ENCODE measurements at regions not wholly inside any gene's neighbourhood (a gene's known extent, or its start where the extent isn't known, plus 50 kb on each side); places are given as distances from the start of the nearest gene placed in this dataset.

GRCh38 chr9:29882767-29883166 lies 2309.5 kb upstream of the C9orf72 start:
- Mint-ChIP-seq H3K9me3 (peaks cover 0 to 12% (median 0%) of the 10 kb centered on the region in 9 donors), H3K36me3 (no peaks in the 10 kb centered on the region), H3K4me3 (no peak overlapping the region), H3K27me3 (no peaks in the 10 kb centered on the region), H3K27ac (no peak overlapping the region), H3K4me1 (no peaks in the 10 kb centered on the region)
- DNase-seq (no peak), ATAC-seq (no peak)
- POLR2A ChIA-PET, result no interaction called here

- H3K9me3 Mint-ChIP-seq, result peaks cover 0 to 13% (median 4%) of the 10 kb centered on the region in 9 donors
- no peaks in the 10 kb centered on the region for H3K27me3 Mint-ChIP-seq
- H3K4me3 Mint-ChIP-seq, result no peak overlapping the region
- no peak for ATAC-seq
- no peaks in the 10 kb centered on the region for H3K4me1 Mint-ChIP-seq
- H3K36me3 Mint-ChIP-seq, result no peaks in the 10 kb centered on the region
- H3K27ac Mint-ChIP-seq, result peak overlapping the region in 1 of 10 donors; percentile 16
- DNase-seq, result no peak
- POLR2A ChIA-PET, result no interaction called here
These were observed 2332.8 kb upstream of the C9orf72 start for GRCh38 chr9:29906065-29906464.

- Mint-ChIP-seq H3K4me1 (no peaks in the 10 kb centered on the region), H3K4me3 (no peak overlapping the region), H3K9me3 (peaks cover 0 to 11% (median 0%) of the 10 kb centered on the region in 9 donors), H3K27me3 (no peaks in the 10 kb centered on the region), H3K27ac (no peak overlapping the region), H3K36me3 (no peaks in the 10 kb centered on the region)
- no peak for DNase-seq
- POLR2A ChIA-PET, result no interaction called here
- ATAC-seq, result no peak
These were observed 2354.8 kb upstream of the C9orf72 start for GRCh38 chr9:29928072-29928471.

GRCh38 chr9:29939559-29939958 lies 2366.3 kb upstream of the C9orf72 start:
- Mint-ChIP-seq H3K36me3 (no peaks in the 10 kb centered on the region), H3K9me3 (peaks cover 2 to 41% (median 22%) of the 10 kb centered on the region in 9 donors), H3K4me1 (no peaks in the 10 kb centered on the region), H3K27ac (no peak overlapping the region), H3K4me3 (no peak overlapping the region), H3K27me3 (no peaks in the 10 kb centered on the region)
- ATAC-seq, result no peak
- DNase-seq, result no peak
- POLR2A ChIA-PET, result no interaction called here

DNA sequence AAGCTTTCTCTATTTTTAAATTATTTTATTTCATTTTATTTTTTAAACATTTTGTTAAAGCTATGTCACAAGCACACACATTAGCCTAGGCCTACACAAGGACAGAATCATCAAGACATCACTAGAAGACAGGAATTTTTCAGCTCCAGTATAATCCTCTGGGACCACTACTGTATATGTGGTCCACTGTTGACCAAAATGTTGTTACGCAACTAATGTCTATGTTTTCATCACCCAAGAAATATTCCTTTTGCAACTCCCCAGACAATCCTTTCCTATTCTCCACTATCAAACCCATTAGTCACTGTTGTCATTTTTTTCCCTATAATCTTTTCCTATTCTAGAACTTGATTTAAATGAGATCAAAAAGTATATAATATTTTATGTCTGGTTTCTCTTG lies 2371.7 kb upstream of the C9orf72 start:
- Mint-ChIP-seq H3K27me3 (no peaks in the 10 kb centered on the region), H3K36me3 (no peaks in the 10 kb centered on the region), H3K9me3 (peaks cover 0 to 7% (median 4%) of the 10 kb centered on the region in 9 donors), H3K4me3 (no peak overlapping the region), H3K27ac (no peak overlapping the region), H3K4me1 (no peaks in the 10 kb centered on the region)
- no peak for ATAC-seq
- POLR2A ChIA-PET, result no interaction called here
- no peak for DNase-seq

DNA sequence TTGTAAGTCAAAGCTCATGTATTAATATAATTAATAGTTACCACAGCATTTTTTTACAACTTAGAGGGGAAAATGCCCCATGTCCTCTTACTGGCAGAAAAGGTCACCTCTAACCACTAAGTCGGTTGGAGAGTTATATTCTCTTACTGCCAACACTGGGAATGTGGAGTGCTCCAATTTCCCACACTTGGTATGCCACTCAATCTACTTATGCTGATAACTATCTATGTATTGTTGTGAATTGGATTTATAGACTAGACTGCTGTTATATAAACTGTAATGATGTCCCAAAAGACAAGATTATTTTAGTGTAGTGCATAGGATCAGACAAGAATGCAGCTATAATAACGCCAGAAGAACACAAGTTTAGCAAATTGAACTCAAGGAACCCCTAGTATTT lies 2385.2 kb upstream of the C9orf72 start:
- POLR2A ChIA-PET, result no interaction called here
- H3K4me1 Mint-ChIP-seq, result no peaks in the 10 kb centered on the region
- H3K9me3 Mint-ChIP-seq, result peaks cover 0 to 2% (median 0%) of the 10 kb centered on the region in 9 donors
- H3K36me3 Mint-ChIP-seq, result no peaks in the 10 kb centered on the region
- H3K27ac Mint-ChIP-seq, result no peak overlapping the region
- no peak overlapping the region for H3K4me3 Mint-ChIP-seq
- H3K27me3 Mint-ChIP-seq, result no peaks in the 10 kb centered on the region
- DNase-seq (no peak), ATAC-seq (no peak)

DNA sequence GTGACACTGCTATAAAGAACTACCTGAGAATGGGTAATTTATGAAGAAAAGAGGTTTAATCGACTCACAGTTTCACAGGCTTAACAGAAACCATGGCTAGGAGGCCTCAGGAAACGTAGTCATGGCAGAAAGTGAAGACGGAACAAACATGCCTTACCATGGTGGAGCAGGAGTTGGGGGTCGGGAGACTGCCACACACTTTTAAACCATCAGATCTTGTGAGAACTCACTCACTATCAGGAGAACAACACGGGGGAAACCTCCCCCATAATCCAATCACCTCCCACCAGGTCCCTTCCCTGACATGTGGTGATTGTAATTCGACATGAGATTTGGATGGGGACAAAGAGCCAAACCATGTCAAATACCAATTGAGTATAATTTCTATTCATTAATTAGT lies 2392.6 kb upstream of the C9orf72 start:
- H3K27ac Mint-ChIP-seq, result no peak overlapping the region
- H3K27me3 Mint-ChIP-seq, result no peaks in the 10 kb centered on the region
- H3K9me3 Mint-ChIP-seq, result peaks cover 0 to 9% (median 0%) of the 10 kb centered on the region in 9 donors
- no peaks in the 10 kb centered on the region for H3K36me3 Mint-ChIP-seq
- H3K4me1 Mint-ChIP-seq, result peaks cover 0 to 1% (median 0%) of the 10 kb centered on the region in 4 donors
- DNase-seq, result no peak
- POLR2A ChIA-PET, result no interaction called here
- no peak for ATAC-seq
- no peak overlapping the region for H3K4me3 Mint-ChIP-seq

DNA sequence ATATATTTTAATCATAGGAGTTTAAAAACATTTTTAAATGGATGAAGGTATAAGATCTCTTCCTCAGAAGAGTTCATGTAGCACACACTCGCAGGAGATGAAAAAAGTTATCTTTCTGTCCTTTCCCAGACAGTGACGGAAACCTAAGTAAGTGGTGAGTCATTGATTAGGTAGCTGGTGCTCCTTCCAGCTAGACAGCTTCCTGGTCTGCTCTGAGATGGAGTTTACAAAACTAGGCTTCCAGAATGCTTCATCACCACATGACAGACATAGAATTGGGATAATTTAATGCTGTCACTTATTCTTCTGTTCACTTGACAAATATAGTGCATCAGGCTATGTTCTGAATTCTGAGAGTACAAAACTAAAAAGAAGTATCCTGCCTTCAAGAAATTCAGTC lies 2393.0 kb upstream of the C9orf72 start:
- POLR2A ChIA-PET, result no interaction called here
- ATAC-seq, result no peak
- H3K27me3 Mint-ChIP-seq, result no peaks in the 10 kb centered on the region
- H3K36me3 Mint-ChIP-seq, result no peaks in the 10 kb centered on the region
- no peak overlapping the region for H3K4me3 Mint-ChIP-seq
- peaks cover 0 to 9% (median 0%) of the 10 kb centered on the region in 9 donors for H3K9me3 Mint-ChIP-seq
- H3K4me1 Mint-ChIP-seq, result peaks cover 0 to 1% (median 0%) of the 10 kb centered on the region in 4 donors
- no peak for DNase-seq
- H3K27ac Mint-ChIP-seq, result no peak overlapping the region

DNA sequence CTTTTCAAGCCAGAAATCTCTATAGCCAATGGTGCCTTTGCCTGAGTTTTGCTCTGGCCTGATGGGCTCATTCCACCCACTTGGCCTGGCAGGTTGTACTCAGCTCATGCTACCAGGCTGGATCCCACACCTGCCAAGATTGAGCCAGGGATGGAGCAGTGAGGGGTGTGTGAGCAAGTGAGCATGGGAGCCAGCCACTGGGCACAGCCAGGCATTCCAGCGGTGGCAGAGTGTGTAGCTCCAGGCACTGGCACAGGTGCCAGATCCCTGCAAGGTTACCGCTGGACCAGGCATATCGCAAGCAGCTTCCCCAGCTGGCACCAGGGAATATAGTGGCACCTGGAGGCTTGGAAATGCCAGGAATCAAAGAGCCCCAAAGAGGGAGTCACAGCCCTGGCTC lies 2395.6 kb upstream of the C9orf72 start:
- POLR2A ChIA-PET, result no interaction called here

GRCh38 chr9:29969408-29969807 lies 2396.1 kb upstream of the C9orf72 start:
- DNase-seq (no peak), ATAC-seq (no peak)
- Mint-ChIP-seq H3K36me3 (no peaks in the 10 kb centered on the region), H3K27ac (no peak overlapping the region), H3K4me3 (no peak overlapping the region), H3K4me1 (peaks cover 0 to 1% (median 0%) of the 10 kb centered on the region in 4 donors), H3K9me3 (peaks cover 0 to 5% (median 0%) of the 10 kb centered on the region in 9 donors), H3K27me3 (no peaks in the 10 kb centered on the region)
- POLR2A ChIA-PET, result no interaction called here

More for the DNA sequence above, 2395.6 kb upstream of the C9orf72 start:
- Mint-ChIP-seq H3K4me3 (no peak overlapping the region), H3K27me3 (no peaks in the 10 kb centered on the region), H3K9me3 (peaks cover 0 to 5% (median 0%) of the 10 kb centered on the region in 9 donors), H3K36me3 (no peaks in the 10 kb centered on the region), H3K4me1 (peaks cover 0 to 1% (median 0%) of the 10 kb centered on the region in 4 donors), H3K27ac (no peak overlapping the region)
- DNase-seq (no peak), ATAC-seq (no peak)

- no peaks in the 10 kb centered on the region for H3K36me3 Mint-ChIP-seq
- H3K4me1 Mint-ChIP-seq, result peaks cover 0 to 1% (median 0%) of the 10 kb centered on the region in 4 donors
- no peak for DNase-seq
- H3K27me3 Mint-ChIP-seq, result no peaks in the 10 kb centered on the region
- ATAC-seq, result no peak
- no peak overlapping the region for H3K27ac Mint-ChIP-seq
- no peak overlapping the region for H3K4me3 Mint-ChIP-seq
- POLR2A ChIA-PET, result no interaction called here
- H3K9me3 Mint-ChIP-seq, result peaks cover 0 to 5% (median 0%) of the 10 kb centered on the region in 9 donors
These were observed 2396.8 kb upstream of the C9orf72 start for GRCh38 chr9:29969856-29970647.

GRCh38 chr9:29974197-29974596 lies 2400.9 kb upstream of the C9orf72 start:
- Mint-ChIP-seq H3K4me1 (no peaks in the 10 kb centered on the region), H3K9me3 (peaks cover 0 to 2% (median 0%) of the 10 kb centered on the region in 9 donors)

DNA sequence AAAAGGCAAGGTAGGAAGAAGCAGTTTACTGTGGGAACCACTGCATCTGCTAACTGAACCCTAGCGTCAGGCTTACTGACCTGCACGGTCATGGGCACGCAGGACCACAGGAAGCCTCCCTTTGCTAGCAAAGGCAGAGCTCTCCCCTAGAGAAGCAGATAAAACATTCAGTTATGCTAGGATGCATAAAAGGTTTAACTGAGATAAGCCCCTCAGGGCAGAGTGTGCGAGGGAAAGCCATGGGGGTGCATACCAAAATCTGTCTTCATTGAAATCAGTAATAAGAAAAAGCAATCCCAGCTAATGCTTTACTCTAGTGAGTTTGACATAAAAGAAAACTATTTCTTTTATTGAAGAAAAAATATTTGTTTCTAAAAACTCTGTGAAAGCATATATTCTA lies 2403.7 kb upstream of the C9orf72 start:
- no peaks in the 10 kb centered on the region for H3K36me3 Mint-ChIP-seq
- no peak overlapping the region for H3K4me3 Mint-ChIP-seq
- POLR2A ChIA-PET, result no interaction called here
- no peak for ATAC-seq
- H3K4me1 Mint-ChIP-seq, result no peaks in the 10 kb centered on the region
- no peaks in the 10 kb centered on the region for H3K27me3 Mint-ChIP-seq
- no peak for DNase-seq
- H3K27ac Mint-ChIP-seq, result no peak overlapping the region
- no peaks in the 10 kb centered on the region for H3K9me3 Mint-ChIP-seq

More at GRCh38 chr9:29974197-29974596, 2400.9 kb upstream of the C9orf72 start:
- no peak for DNase-seq
- POLR2A ChIA-PET, result no interaction called here
- no peak overlapping the region for H3K4me3 Mint-ChIP-seq
- ATAC-seq, result no peak
- H3K27ac Mint-ChIP-seq, result no peak overlapping the region
- H3K27me3 Mint-ChIP-seq, result no peaks in the 10 kb centered on the region
- no peaks in the 10 kb centered on the region for H3K36me3 Mint-ChIP-seq

DNA sequence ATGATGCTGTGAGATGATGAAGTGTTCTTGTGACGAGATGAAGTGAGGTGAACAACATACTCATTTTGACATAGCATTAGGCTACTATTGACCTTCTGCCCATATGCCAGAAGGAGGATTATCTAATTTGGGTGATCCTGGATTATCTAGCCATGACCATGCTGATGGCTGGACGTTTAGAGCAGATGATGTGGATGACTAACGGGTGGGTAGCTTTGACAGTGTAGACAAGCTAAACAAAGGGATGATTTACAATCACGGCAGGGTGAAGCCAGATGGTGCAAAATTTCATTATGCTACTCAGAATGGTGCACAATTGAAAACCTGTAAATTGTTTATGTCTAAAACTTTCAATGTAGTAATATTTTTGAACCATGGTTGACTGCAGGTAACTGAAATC lies 2403.4 kb upstream of the ACO1 start:
- no peak for DNase-seq
- no peaks in the 10 kb centered on the region for H3K27me3 Mint-ChIP-seq
- no peak for ATAC-seq

More for the DNA sequence above, 2403.4 kb upstream of the ACO1 start:
- no peak overlapping the region for H3K27ac Mint-ChIP-seq
- no peaks in the 10 kb centered on the region for H3K4me1 Mint-ChIP-seq
- POLR2A ChIA-PET, result no interaction called here
- peaks cover 0 to 4% (median 0%) of the 10 kb centered on the region in 9 donors for H3K9me3 Mint-ChIP-seq
- H3K36me3 Mint-ChIP-seq, result no peaks in the 10 kb centered on the region
- no peak overlapping the region for H3K4me3 Mint-ChIP-seq

All from naive thymus-derived CD8-positive, alpha-beta T cell (primary cell).